GM20431 (cell line): ENCODE measurements at regions not wholly inside any gene's neighbourhood (a gene's known extent, or its start where the extent isn't known, plus 50 kb on each side); places are given as distances from the start of the nearest gene placed in this dataset.

Experiments
- in situ Hi-C: fragments of 300-500 bp; cut with MseI, MboI; formaldehyde crosslinking; loops from one replicate; pipeline ENCODE4 v1.15.0; 2020; ENCODE audit warnings: low sequenced_read_pairs; ENCODE audit not compliant: unreplicated experiment

DNA sequence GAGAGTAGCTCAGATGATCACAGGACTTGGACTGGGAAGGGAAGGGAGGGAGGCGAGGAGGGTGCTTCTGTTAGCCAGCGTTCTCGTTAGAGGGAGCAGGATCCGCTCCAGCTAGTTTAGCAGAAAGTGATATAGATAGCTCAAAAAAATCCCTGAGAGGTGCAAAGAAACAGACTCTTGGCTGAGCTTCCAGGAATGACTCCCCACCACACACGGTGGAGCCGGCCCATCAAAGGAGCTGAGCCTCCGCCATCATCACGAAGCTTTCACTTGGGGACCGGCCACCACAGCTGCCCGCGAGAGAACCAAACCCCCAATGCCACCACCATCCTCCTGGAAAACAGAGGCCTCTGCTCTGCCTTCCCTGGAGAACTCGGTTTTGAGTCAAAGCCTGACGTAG is 124.6 kb upstream of the BCL2L14 start:
- in situ Hi-C loops = no loop called here

DNA sequence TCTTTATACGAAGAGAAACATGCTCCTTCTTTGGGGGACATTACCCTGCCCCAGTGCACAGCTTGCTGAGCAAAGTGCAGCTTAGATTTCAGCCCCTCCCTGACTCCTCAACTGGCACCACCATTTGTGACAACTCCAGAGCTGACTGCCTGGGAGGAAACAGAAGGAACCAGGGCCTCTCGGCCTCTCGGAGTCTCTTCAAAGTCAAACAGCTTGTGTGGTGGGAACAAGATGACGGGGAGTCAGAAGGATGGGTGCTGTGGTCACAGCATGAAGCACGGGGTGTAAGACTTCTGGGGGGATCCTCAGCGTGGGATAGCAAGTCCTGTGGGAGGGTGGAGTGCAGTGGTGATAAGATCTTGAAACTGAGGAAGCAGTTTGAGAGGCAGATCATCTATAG is 123.5 kb upstream of the BCL2L14 start:
- in situ Hi-C loops = no loop called here

GRCh38 chr12:11949738-11950411 is 120.9 kb upstream of the BCL2L14 start:
- in situ Hi-C loops = no loop called here

DNA sequence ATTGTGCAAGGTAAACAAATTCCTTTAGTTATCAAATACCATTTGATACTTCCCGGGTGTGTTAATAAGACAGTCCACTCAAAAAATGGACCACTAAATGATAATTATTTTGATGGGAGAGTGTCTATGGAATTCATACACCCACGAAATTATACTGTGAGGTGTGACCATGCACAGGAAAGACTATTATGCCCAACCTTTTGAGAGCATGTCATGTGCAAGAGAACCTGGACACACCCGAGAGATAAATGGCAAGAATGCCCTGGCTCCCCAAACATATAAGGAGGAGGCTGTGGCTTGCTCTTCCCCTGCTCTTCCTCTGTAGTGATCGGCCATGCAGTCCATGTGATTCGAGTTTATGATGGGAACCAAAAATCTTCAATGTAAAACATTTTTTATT is 119.5 kb upstream of the BCL2L14 start:
- in situ Hi-C loops = no loop called here

DNA sequence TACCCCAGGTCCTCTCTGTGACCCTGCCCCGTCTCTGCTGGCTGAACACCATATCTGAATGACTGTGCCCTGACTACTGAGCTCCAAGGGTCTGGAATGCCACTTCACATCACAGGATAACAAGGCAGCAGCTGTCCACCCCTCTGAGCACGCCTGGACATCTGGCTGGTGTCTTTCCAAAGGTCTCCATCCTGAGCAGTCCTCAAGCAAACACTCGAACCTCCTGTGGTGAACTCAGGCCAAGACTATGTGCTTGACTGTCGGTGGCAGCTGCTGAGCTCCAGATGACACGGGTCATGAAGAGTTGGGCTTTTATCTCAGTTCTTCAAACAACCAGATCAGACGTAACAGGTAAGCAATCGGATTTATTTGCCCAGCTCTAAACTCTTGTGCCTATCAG is 117.2 kb upstream of the BCL2L14 start:
- in situ Hi-C loops = no loop called here

DNA sequence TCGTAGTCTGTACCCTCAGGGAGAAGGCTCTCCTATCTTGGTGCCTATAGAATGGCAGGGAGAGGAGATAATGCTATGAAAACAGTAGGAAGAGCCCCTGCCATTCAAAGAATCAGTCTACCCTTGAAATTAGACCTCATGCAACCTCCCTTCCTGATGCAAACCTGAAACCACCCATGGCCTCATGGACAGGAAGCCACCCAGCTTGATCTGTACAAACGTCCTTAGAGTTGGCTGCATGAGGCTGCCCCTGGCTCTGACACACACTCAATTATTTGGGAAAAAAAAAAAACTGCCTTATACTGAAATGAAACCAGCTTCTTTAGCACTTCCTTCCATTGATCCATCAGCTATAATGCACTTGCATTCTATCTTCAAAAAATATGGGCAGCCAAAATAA is 116.6 kb upstream of the BCL2L14 start:
- in situ Hi-C loops = no loop called here

DNA sequence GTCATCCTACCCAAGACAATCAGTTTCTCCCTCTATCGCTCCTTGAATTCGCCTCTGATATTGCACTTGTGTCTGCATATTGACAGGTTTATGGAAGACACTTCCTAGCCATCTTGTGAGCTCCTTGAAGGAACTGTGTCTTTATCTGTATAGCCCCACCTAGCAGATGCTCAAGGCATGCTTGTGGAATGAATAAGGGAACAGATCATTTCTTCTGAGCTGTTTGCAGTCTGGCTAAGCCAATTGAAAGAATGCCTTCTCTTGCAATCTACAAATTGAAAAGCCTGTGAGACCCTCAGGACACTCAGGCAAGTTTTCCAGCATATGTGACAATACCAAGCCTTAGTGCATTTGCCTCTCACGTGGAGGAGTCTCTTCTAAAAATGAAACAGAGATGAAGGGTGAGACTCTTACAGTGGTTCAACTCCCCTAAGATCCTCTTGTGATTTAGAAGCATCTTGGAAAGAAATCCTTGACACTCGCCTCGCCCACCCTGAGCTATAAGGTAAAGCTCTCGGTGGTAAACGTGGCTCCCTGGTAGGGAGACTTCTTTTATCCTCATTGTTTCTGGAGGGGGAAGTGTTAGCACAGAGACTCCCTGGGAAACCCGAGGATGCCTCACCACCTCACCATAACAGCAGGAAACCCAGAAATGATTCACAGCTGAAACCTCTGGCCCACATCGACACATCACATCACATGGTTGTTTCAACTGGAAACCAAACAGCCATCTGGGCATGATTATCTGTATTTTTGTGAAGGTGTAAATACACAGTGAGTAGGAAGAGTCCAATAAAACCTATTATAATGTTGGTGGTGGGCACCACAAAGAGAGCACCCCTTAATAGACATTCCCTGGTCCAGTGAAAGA is 112.3 kb upstream of the BCL2L14 start:
- in situ Hi-C loops = no loop called here

GRCh38 chr12:11959117-11959823 is 111.5 kb upstream of the BCL2L14 start:
- in situ Hi-C loops = no loop called here

DNA sequence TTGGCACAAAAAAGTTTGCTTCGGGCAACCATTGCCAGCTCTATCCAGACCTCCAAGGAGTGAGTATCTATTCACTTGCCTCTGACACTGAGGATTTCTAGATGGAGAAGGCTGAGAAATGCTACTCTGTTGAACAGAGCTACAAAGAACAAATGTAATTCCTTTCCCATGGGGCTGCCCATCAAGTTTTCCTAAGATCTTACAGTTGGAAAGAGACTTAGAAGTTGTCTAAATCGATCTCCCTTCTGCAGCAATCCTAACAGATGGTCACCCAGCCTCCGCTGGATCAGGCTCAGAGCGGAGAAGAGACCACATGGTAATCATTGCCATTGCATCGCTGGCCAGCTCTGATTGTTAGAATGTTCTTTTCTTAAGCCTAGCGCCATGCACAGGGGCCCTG is 110.1 kb upstream of the BCL2L14 start:
- in situ Hi-C loops = no loop called here

GRCh38 chr12:11961686-11962085 is 109.1 kb upstream of the BCL2L14 start:
- in situ Hi-C loops = no loop called here

GRCh38 chr12:11962860-11963259 is 107.9 kb upstream of the BCL2L14 start:
- in situ Hi-C loops = no loop called here

DNA sequence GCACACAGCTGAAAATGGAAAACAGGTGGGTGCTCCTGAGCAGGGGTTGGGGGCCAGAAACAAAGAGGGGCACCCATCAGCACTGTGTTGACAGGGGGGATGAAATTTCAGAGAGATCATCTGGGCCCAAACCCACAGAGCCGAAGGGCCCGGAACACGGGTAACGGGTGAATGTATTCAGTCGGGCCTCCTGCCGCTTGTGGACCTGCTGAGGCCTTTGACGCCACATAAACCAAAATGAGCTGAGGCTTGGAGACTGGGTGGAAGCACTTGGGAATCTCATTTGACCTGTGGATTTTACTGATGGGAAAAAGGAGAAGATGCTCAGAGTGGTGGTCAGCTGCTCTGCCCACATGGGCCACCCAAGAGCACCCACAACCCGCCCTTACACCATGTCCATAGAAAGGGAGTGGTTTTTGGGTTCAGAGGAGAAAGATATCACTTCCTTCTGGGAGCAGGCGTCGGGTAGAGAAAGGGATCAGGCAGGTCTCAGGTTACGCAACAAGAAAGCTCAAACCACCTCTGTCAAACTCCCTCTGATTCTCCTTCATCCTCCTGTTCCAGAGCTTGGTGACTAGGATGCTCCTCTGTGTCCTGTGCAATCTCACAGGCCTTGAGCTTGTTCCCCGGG is 106.8 kb upstream of the BCL2L14 start:
- in situ Hi-C loops = no loop called here

DNA sequence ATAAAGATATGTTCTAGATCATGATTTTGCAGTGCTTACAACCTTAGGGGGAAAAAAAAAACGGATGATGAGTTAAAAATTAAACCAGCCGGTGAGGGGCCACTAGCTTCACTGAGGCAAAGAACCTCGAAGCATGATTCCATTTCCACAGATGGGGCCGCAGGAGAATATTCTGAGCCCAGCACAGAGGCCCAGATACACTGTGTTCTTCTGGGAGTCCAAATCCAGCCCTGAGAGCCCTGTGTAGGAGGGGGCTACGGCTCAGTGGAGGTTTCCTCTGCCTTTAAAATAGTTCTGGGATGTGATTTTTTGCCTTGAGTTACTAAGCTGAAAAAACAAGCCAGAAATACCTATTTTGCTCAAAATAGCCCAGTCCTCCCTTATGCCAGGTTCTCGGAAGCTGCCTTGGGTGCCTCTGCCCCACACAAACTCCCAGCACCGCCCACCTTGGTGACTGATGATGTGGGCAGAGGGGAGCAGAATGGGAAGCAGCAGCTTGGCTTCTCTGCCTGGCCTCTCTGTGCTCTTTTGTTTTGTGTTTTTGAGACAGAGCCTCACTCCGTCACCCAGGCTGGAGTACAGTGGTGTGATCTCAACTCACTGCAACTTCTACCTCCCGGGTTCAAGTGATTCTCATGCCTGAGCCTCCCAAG is 105.4 kb upstream of the BCL2L14 start:
- in situ Hi-C loops = no loop called here

GRCh38 chr12:11967376-11968047 is 103.2 kb upstream of the BCL2L14 start:
- in situ Hi-C loops = no loop called here

- in situ Hi-C loops = no loop called here
Measured at GRCh38 chr12:11968048-11968383, 102.7 kb upstream of the BCL2L14 start.

DNA sequence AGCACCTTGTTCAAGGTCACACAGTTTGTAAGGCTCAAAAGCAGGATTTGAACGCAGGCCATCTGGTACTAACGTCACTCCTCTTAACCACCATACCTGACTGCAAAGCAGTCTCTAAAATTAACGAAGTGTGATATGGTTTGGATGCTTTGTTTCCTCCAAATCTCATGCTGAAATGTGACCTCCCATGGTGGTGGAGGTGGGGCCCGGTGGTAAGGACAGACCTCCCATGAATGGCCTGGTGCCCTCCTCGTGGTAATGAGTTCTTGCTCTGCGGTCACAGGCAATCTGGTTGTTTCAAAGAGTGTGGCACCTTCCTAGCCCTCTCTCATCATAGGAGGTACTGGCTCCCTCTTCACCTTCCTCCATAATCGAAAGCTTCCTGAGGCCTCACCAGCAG is 102.2 kb upstream of the BCL2L14 start:
- in situ Hi-C loops = no loop called here

DNA sequence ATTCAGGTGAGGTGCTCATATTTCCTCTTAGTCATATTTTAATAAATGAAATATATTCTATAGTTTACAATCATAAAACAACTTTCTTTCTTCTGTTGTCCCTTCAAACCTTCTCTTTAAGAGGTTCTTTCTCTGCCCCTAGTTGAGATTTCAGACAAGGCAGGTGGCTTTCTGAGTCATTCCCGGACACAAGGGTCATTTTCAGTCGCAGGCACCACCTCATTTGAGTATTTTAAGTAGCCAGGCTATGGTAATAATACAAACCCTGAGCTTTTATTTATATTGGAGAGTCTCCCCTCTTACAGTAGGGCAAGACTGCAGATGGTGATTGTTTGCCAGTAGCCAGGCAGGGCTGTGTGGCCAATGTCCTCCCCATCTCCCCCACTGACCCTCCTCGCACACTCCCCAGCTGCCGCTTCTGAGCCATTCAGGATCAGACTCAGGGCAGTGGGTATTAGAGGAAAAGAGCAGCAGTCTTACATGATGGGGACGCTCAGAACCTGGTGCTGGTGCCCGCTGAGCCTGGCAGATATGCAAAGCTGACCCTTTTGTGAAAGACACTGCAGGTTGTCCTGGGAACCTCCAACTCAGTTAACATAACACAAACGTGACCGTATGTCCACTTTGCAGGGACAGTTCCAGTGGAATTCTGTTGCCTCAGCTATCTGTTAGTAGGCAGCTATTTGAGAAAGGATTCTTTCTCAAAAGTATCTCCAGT is 101.1 kb upstream of the BCL2L14 start:
- in situ Hi-C loops = no loop called here

DNA sequence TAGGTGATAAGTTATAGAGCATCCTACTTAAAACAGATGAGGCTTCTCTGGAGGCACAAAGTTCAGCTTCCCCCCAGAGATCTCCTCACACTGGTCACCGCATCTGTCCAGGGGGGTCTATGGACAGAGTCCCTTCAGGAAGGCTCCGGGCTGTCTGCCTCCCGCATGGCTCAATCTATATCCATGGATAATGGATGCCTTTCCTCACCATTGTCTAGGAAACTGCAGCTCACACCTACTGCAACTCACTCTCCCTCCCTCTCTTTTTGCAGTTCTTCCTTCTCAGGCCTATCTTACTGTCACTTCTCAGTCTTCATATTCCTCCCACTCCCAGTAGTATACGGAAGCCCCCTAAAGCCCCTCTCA is 100.6 kb upstream of the BCL2L14 start:
- in situ Hi-C loops = no loop called here

DNA sequence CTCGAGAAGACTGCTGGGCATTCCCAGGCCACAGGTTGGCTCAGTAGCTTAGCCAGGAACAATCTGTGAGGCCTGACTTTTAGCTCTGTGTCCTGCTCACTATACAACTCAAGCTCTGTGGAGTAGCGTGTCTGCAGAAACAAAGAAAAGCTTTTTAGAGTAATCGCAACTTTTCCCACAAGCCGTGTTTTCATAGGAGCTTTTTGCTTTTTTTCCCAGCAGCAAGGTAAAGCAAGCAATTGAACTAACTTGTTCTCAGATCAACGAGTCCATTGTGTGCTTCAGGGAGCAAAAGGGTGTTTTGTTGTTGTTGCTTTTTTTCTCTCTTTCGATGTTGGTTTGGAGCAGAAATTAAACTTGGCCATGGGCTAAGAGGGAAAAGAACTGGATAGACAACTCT is 97.3 kb upstream of the BCL2L14 start:
- in situ Hi-C loops = no loop called here
